ENCODE measurements at regions not wholly inside any gene's neighbourhood (a gene's known extent, or its start where the extent isn't known, plus 50 kb on each side); places are given as distances from the start of the nearest gene placed in this dataset.
"Not testable (repeated sequence)": the region's sequence is repeated elsewhere in the genome, so short reads cannot be mapped to it uniquely, and the experiment has no call there.

GRCh38 chr1:95911739-95912138 is 677.7 kb downstream of the RWDD3 start:
- not testable (repeated sequence) for TF ChIP-seq CTCF (IDR thresholded peaks at IDR 0.05; ENCODE audit: insufficient read depth, low read length); REST (IDR thresholded peaks at IDR 0.05; ENCODE audit: insufficient replicate concordance, low read depth); POLR2AphosphoS5 (IDR thresholded peaks at IDR 0.05; ENCODE audit: low read depth); SPI1 (IDR thresholded peaks at IDR 0.05; ENCODE audit: borderline replicate concordance, low read depth); GABPA (IDR thresholded peaks at IDR 0.05; ENCODE audit: low read depth)
